ENCODE measurements at regions not wholly inside any gene's neighbourhood (a gene's known extent, or its start where the extent isn't known, plus 50 kb on each side); places are given as distances from the start of the nearest gene placed in this dataset.

DNA sequence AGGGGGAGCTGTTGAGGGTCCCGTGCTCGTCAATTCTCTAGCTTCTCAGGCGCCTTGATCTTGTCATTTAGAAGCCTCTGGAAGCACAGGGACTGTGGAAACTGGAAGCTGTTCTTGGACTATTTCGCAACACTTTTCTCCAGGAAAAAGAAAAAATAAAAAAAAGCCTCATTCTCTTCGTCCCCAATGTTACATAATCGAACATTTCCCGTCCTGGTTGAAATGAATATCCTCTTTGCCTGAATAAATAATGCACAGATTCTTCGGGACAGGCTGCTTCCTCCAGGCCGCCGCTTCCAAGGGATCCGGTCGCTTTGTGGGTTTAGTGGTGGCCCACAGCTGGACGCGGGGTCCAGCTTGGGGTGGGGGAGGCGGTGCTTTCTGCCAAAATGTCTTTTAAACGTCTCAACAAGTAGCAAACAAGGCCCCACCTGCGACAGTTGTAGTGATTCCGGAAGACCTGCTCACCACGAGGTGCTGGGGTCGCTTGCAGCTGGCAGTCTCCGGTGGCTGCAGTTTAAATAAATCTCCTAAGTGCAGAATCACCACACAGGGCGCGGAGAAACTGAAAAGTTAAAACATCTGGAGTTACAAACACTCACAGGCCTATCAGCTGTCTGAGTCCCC is 125.9 kb upstream of the ESR1 start:
- no peak for TF ChIP-seq TAF1 (IDR thresholded peaks at IDR 0.05; ENCODE audit: low read depth, low read length)
- TF ChIP-seq POLR2A (IDR thresholded peaks at IDR 0.05; ENCODE audit: low read depth, low read length) = no peak
- TF ChIP-seq POLR2AphosphoS5 (IDR thresholded peaks at IDR 0.05; ENCODE audit: low read depth, low read length) = no peak

Data from GM12891 (cell line).